KBM-7 (cell line): ENCODE measurements at regions not wholly inside any gene's neighbourhood (a gene's known extent, or its start where the extent isn't known, plus 50 kb on each side); places are given as distances from the start of the nearest gene placed in this dataset.
"Not testable (repeated sequence)": the region's sequence is repeated elsewhere in the genome, so short reads cannot be mapped to it uniquely, and the experiment has no call there.

Experiments
- DNase-seq: peaks from one replicate; pipeline ENCODE4 v3.0.0-alpha.2; 2015
- in situ Hi-C: fragments of 300-500 bp; cut with MboI; formaldehyde crosslinking; loops from 2 replicates; pipeline ENCODE4 v1.14.3; 2020; ENCODE audit warnings: low sequenced_read_pairs, low pct_unique_long_range_greater_than_20kb, mixed read lengths

DNA sequence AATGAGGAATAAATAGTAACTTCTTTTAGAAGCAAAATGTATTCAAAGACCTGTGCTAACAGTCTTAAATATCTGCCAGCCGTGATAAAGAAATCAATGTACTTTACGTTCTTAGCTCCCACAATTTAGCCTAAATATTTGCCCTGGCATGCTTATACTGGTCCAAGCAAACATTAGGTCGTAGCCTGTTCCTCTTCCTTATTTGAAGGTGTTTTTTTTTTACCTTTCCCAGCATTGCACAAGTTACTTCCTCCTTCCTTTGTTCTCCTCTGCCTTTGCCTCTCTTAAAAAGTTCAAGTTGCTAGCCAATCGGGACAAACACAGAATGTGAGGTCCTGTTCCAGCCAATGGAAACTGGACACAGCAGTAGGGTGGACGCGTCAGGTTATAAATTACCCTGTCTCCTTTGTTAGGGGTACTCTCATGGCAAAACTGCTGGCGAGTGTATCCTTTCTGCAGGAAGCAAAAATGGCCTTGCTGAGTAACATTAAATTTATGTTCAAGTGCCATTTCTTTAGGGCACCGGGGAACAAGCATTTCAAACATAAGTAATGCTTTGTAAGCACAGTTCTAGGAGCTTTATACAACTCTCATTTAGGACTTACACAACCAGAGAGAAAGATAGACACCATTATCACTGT is 134.1 kb downstream of the RRAGC start:
- in situ Hi-C loops, result not testable (repeated sequence)

DNA sequence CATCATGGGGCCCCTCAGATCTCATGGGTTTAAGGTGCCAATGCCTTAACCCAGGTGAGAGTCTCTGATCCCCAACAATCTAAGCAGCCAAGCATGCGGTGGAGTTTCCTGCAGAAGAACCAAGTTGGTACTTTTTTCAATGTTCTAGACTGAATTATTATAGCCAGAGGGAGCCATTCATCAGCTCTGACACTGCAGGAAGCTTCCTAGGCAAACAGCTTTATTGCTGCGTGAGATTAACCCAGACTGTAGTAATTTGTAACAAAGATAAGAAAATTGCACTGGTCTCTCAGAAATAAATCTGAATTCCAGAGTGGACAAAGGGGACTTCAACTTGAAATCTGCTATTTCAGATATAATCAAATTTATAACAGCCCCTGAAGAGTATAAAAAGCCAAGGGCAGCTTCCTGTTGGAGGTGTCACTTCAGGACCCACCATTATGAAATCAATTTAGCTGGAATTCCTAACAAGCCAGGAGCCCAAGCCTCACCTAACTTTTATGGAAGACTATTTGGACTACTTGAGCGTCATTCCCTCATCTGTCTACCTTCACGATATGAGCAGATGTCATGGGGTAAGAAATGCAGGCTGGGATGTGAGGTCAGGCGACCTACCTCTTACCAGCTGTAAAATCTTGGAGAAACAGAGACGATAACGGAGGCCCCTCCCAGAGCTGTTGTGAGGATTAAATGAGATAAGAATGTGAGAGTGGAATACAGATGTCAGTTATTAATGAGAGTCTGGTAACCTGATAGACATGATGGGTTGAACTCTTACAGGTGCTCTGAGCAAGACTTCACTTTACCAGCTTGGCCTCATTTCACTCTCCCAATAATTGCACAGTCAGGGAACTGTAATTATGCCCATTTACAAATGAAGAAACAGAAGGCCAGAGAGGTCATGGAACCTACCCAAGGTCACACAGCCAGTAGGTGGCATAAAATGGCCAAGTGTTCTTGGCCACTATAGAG is 135.1 kb downstream of the RRAGC start:
- no peak for DNase-seq
- in situ Hi-C loops, result no loop called here

More for the DNA sequence above, 134.1 kb downstream of the RRAGC start:
- peak; percentile 6 for DNase-seq

DNA sequence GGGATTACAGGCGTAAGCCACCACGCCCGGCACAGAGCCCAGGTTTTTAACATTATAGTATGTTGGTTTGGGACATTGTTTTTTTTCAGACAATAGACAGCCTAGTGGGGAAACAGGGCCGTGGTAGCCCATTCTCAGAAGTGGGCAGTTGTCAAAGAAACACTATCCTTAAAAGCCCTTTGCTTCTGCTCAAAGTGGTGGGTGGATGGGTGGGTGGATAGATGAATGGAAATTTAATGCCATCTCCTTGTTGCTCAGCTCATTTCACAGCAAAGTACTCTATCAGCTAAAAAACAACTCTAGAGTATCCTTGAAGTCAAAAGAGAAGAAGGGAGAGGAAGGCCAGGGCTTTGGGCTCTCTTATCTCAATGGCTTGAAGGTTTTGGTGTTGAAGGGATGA is 137.8 kb downstream of the RRAGC start:
- in situ Hi-C loops, result no loop called here
- no peak for DNase-seq

DNA sequence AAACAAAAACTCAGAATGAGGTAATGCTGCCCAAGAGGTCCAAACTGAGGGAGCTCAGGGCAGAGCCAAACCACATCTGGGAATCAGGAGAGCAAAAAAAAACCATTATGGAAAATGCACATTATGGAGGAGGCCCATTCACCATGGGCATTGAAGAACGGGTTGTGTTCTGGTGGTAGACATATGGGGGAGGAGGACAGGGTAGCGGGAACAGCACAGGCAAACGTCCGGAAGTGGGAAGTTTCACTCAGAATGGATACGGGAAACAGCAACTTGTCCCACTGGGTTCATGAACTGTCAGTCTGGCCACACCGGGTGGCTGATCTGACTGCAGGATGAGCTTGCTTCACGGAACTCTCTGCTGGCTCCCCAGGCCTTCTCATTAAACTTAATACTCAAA is 139.7 kb downstream of the RRAGC start:
- in situ Hi-C loops, result no loop called here

DNA sequence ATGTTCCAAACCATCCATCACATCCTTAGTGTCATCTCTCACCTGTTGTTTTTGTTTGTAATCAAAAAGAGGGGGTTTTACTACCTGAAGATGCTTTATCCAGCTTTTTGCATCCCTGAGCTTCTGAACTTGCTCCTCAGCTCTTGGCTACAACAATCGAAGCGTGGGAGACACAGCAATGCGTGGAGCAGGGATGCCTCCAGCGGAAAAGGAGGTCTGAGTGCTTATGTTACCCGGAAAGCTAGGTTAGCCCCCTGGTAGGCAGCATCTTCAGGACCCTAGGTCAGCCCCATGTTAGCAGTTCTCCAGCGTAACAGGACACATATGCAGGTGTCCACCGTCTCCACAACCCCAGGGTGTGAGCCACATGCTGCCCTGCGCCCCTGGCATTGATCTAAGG is 141.5 kb downstream of the RRAGC start:
- no peak for DNase-seq
- in situ Hi-C loops, result no loop called here

More for the DNA sequence above, 139.7 kb downstream of the RRAGC start:
- no peak for DNase-seq

DNA sequence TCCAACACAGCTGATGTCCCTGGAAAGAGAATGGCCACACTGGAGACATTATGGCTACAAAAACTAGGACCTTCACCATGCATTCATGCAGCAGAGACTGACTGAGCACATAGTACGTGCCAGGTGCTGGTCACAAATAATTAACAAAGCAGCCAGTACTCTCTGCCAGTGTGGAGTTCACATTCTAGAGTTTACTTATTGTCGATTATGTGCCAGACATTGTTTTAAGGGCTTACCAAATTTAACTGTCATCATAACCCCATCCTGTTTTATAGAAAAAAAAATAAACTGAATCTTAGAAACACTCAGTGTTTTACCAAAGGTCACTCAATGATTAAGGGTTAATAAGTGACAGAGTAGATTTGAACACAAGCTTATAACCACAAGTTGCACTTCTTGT is 143.3 kb downstream of the RRAGC start:
- no peak for DNase-seq
- in situ Hi-C loops, result no loop called here

DNA sequence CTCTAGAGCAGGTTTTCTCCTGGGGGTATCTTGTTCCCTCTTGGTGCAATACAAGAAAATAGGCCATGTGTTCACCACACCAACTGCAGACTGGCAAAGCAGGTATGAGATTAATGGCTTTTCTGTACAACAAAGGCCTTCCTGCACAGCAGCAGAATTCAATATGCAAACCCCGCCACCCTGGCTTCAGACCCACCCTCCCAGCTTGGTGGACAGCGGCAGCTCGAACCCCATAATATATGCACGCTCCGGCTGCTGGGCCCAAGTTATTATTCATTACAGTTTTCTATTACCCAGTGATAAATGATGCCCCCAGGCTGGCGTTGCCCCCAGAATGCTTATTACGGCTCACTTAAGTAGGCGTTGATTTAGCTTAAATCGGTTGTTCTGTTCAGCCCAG is 144.2 kb downstream of the RRAGC start:
- in situ Hi-C loops, result no loop called here
- no peak for DNase-seq

DNA sequence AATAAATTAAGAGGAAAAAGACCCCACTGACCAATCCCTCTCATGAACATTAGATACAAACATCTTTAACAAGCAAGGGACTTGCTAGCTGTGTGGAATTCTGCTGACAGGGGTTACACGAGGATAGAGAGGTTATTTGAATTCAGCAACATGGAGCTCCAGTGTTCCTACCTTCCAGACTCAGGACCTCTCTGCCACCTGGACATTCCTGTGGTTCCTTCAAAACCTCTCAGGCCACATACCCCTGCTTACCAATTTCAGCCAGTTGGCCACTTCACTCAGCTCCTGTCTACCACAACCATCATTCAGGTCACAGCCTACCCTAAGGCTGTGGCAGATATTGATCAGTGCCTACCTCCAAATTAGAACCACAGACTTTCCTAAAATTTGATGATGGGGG is 147.5 kb downstream of the RRAGC start:
- no peak for DNase-seq
- in situ Hi-C loops, result no loop called here

DNA sequence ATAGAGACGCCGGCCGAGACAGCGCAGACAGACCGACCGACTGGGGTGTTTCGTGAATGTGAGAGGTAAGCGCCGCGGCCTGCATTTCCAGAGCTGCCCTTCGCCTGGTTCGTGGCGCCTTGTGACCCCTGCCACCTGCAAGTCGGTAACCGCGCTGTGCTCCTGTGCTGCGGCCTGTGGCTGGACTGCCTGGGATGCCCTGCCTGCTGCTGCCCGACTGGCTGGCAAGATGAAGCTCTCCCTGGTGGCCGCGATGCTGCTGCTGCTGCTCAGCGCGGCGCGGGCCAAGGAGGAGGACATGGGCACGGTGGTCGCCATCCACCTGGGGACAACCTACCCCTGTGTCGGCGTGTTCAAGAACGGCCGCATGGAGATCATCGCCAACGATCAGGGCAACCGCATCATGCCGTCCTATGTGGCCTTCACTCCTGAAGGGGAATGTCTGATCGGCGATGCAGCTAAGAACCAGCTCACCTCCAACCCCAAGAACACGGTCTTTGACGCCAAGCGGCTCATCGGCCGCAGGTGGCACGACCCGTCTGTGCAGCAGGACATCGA is 150.8 kb downstream of the RRAGC start:
- DNase-seq, result no peak
- in situ Hi-C loops, result no loop called here

DNA sequence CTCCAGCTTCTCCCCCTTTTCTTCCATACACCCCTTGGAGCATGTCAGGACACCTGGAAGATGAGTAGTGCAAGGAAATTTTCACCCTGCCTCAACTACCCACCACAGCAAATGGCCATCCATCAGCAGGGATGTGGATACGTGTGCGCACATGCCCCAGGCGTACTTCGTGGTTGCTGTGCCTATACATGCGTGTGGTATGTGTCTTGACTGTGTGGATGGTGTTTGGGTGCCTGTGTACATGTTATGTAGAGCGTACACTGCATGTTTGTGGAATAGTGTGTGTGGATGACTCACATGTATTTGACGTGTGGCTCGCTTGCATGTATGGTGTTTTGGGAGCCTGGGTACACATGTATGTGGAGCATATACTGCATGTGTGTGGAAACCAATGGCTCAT is 158.5 kb downstream of the RRAGC start:
- no peak for DNase-seq
- in situ Hi-C loops, result no loop called here

DNA sequence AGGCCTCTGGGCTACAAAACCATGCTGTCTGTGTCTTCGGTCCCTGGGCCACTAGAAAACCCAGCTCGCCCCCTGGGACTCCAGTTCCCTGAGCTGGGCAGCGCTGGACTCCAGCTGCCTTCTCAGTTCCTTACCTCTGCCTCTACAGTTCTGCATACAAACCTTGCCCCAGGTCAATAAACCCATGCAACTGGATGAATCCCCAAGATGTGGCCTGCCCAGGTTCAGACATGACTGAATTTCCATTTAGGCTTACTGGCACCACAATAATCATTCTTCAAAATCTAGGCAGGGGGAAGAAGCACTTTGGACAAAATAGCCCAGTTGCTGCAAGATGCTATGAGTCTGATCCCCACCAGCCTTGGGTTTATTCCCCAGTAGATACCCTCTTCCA is 159.5 kb downstream of the RRAGC start:
- in situ Hi-C loops, result no loop called here
- DNase-seq, result no peak

DNA sequence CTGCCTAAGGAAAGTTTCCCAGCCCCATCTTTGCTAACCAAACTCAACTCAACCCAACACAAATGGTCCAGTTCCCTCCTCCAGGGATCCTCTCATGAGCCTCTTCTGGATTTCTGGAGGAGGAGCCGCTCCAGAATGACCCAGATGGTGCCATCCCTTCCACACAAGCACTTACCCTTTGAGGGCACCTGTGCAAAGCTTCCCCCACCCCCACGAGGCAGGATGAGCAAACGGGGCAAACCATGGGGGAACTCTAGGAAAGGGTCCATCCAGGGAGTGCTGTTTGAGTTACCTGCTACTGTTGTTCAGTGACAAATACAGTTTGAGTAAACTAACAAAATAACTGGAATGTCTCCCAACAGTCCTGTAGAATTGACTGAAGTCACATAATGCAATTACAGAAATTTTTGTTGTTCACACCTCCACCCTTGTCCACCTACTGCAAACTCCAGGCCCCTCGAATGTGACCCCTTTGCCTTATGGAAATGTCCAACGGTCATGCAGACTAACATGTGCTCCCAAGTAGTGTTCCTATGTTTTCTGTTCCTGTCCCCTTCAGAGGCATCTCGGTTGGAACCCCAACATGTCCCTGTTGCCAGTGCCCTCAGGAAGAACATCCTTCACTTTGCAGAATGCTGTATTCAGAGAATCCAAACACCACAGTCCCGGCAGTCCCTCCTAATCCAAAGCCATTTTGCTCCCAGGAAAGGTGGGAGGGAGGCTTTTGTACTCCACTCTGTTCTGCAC is 160.1 kb downstream of the RRAGC start:
- in situ Hi-C loops, result no loop called here

DNA sequence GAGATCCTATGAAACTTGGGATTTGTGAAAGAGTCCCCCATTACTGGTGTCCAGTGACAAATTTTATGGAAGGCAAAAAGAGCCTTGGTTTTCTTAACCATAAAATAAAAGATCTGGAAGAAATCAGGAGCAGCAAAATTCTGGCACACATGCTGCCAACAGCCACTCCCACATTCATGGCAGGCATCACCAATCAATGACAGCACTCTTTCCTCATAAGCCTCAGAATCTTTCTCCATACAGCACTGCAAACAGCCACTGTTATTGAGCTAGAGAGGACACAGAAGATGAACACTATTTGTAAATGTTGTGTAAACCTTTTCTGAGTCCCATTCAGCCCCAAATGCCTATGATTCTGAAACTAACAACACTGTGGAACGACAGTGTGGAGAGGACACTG is 162.2 kb downstream of the RRAGC start:
- DNase-seq, result no peak
- in situ Hi-C loops, result no loop called here

More for the DNA sequence above, 160.1 kb downstream of the RRAGC start:
- no peak for DNase-seq

DNA sequence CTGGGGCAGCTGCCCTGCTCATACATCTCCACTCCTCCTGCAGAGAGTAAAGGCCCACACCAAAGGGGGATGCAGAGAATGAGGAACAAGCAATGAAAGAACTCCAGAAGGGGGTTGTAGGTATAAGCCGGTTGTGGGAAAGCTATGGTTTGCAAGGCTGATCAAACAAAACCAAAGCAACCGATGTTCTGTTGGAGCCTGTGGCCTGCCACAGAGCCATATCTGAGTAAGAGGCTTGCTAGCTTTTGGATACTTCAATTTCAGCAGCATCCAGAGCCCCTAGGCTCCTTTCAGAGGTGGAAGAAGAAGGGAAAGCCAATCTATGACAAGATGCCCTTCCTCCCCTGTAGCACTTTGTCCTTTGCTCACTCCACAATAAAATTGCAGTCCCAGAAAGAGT is 163.2 kb downstream of the RRAGC start:
- in situ Hi-C loops, result no loop called here
- DNase-seq, result no peak

DNA sequence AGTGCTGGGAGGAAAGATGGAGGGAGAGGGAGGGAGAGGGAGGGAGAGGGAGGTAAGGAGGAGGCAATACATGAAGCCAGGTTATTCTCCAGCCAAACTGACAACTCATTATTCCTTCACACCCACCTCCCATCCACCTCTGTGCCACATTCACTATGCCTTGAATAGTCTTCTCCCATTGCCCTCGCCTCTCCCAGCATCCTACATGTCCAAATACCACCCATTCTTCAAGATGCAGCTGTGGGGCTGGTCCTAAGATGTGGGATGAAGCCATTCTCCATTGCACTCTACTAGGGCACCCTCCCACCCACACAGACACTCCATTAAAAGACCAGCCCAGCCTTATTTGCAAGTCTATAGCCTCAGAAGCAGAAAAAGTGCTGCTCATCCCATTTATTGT is 165.8 kb downstream of the RRAGC start:
- no peak for DNase-seq
- in situ Hi-C loops, result no loop called here

DNA sequence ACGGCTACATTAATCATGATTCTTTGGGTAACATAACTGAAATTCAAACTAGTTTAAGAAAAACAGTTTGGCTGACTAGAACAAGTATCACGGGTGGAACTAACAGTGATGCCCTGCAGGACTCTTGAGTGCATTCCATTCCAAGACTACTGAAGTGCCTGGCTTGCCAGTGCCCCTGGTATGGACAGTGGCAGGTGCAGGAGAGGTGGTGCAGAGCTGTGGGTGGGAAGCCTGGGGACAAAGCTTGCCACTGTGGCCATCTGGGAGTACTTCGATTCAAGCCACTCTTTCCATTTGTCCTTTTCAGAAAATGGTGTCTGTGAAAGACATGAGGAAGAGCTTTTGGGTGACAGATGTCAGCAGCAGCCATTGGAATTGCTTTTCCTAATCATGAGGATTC is 166.5 kb downstream of the RRAGC start:
- in situ Hi-C loops, result no loop called here
- DNase-seq, result no peak

DNA sequence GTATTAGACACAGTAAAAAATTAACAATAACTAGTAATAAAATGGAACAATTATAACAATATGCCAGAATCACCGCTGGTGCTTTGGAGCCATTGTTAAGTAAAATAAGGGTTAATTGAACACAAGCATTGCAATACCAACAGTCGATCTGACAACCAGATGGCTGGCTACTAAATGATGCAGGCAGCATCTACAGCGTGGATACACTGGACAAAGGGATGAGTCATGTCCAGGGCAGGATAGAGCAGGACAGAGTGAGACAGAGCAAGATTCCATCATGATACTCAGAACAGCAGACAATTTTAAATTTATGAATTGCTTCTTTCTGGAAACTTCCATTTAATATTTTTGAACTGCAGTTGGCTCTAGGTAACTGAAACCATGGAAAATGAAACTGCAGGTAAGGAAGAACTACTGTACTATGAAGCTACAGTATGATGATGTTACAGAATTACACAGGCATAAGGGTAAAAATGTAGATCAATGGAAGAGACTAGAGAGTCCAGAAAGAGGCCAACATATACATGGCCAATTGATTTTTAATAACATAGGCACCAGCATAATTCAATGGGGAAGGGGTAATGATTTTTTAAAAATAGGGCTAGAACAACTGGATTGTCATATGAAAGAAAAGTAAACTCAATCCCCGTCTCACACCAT is 168.7 kb downstream of the RRAGC start:
- DNase-seq, result no peak
- in situ Hi-C loops, result no loop called here

DNA sequence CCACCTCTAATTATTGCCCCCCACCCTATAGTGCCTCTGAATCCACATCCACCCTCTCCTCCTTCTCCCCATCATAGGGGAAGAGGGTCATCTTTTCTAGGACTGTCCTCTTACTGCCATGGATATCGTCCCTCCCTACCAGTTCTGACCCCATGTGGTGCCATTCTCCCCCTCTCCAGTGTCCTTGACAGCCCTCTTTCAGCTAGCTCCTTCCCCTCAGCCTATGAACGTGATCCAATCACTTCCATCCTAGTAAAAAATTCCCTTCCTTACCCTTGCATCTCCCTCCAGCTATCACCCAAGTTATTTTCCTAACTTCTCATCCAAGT is 172.7 kb downstream of the RRAGC start:
- DNase-seq, result no peak
- in situ Hi-C loops, result no loop called here

DNA sequence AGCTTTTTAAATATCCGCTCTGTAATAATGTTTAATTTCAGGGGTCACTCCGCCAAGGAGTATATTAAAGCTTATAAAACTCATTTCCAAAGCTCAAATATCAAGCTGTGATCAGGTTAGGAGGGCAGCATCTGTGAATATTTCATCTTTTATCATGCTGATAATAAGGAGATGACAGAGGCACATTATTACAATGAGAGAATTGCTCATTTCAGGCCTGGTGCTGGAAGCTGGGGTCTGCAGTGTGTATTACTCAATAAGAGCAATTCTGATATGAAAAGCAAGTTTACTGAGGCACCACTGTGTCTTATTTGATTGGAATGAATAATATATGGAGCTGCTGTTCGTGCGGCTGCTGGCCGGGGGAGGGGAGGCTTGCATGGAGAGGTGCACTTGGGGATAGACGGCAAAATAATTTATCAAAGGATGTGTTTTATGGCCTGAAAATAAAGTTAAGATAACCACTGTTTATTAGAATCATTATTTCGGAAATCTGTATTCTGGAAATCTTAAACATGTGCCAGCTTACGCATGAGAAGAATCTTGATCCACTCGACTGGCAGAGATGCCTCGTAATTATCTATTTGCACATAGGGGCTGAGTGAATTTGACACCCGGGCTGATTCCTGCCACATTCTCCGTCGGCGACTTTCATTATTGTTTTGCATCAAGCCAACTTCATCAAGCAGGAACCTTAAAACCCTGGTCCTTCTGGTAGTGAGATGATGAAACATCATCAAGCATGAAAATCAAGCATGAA is 173.2 kb downstream of the RRAGC start:
- DNase-seq, result no peak
- in situ Hi-C loops, result no loop called here
